Omental fat pad (tissue), 3 donors: ENCODE measurements at regions not wholly inside any gene's neighbourhood (a gene's known extent, or its start where the extent isn't known, plus 50 kb on each side); places are given as distances from the start of the nearest gene placed in this dataset.

Experiments
- ATAC-seq: fragments of 150-250 bp; one replicate; pipeline ENCODE4 v1.9.1; 2016; ENCODE audit warnings: mild to moderate bottlenecking, moderate library complexity; ENCODE audit not compliant: low FRiP score
- DNase-seq: peaks from one replicate; pipeline ENCODE4 v3.0.0-alpha.2; 2019; ENCODE audit warnings: low spot score
- CTCF ChIP-seq, 3 donors: fragments of 450-650 bp; IDR thresholded peaks; one replicate each; pipeline ENCODE4 v1.5.1; 2016 to 2017; ENCODE audit warnings: antibody characterized with exemption in 3 of 3, mild to moderate bottlenecking in 3 of 3, moderate library complexity in 2 of 3

DNA sequence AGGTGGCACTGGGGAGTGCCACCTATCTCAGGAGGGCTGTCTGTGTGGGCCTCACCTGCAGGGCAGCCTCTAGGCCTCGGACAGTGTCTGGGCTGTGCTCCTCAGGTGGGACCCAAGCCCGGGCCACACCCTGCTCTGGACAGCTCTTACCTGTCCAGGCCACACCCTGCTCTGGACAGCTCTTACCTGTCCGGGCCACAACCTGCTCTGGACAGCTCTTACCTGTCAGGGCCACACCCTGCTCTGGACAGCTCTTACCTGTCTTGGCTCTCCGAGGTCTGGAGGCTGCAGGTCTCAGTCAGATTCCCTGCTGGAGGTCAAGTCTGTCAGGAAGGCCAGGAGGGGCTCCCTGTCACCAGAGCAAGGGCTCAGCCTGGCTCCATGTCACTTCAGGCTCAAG, 80.6 kb downstream of the LINGO1 start:
- DNase-seq = no peak
- TF ChIP-seq CTCF (IDR thresholded peaks at IDR 0.05) = no peak

GRCh38 chr15:77550301-77551251, 82.1 kb downstream of the LINGO1 start:
- DNase-seq (no peak), ATAC-seq (no peak)
- no peak for TF ChIP-seq CTCF (IDR thresholded peaks at IDR 0.05)

More for the DNA sequence above, 80.6 kb downstream of the LINGO1 start:
- no peak for ATAC-seq

DNA sequence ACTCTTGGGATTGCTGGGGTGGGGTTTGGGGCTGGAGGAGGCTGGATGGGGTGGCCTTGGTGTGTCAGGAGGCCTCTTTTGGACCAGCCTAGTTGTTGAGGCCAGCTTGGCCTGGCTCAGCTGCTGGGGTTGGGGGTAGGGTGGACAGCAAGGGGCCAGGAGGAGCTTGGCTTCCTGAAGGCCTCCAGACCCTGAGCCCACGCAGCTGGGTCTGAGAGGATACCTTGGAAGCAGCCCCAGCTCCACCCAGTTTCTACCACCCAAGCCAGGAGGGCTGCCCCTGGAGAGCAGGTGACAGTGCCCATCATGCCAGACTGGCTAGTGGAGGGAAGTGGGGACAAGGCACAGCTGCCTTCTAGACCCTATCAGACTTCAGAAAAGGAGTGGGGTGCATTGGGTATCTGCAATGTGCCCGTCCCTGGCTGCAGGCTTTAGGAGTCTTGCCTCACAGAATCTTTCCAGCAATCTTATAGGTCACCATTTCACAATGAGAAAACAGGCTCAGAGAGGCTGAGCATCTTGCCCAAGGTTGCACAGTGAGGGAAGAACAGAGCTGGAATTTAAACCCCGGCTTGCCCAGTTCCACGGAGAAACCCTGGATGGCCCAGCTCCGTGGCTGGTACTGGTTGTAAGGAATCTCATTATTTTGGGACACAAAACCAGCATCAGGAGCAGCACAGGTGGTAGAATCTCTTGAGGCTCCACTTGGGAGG, 83.0 kb downstream of the LINGO1 start:
- TF ChIP-seq CTCF (IDR thresholded peaks at IDR 0.05) = no peak
- ATAC-seq (no peak), DNase-seq (no peak)

DNA sequence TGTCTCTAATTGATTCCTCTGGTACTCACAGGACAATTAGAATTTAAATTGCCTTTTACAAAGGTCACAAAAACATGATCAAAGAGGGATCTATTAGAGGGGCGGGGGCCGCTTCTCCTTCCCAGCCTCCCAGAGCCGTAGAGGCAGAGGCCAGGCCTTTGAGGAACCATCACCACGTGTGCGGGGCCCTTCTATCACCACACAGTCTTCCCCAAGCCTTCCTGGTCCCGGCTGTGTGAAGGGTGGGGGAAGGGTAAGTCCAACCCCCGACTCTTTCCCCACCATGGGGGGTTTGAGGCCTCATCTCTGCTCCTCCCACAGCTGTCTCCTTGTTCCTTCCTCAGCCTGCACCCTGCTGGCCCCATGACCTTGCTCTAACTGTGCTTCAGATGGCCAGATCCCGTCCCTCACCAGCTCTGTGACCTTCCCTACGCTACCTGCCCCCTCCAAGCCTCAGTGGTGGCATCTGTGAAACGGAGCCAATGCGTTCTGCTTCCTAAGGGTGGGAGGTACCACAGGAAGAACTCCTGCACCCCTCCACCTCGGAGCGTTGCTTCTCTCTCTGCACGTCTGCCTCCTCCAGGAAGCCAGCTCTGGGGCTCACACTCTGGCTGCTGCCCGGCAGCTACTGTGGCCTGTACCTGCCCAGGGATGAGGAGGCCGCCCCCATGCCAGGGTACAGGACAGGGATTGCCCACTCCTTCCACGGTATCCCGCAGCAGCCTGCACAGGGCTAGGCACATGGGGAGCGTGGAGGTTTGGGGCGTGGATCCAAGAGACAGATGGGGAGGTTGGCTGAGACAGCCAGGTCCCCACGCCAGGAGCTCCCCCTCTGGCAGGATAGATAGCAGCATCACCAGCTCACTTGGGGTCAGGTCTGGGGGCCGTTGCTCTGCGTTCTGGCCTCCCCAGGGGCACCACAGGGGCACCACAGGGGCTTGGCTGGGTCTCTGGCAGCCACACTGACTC, 83.8 kb downstream of the LINGO1 start:
- DNase-seq = no peak
- TF ChIP-seq CTCF (IDR thresholded peaks at IDR 0.05) = no peak
- no peak for ATAC-seq

- ATAC-seq = no peak
- TF ChIP-seq CTCF (IDR thresholded peaks at IDR 0.05) = no peak
- DNase-seq = no peak
Observed at GRCh38 chr15:77547801-77548588, 84.7 kb downstream of the LINGO1 start.

- TF ChIP-seq CTCF (IDR thresholded peaks at IDR 0.05) = no peak
- no peak for ATAC-seq
- no peak for DNase-seq
Observed at GRCh38 chr15:77546870-77547269, 85.8 kb downstream of the LINGO1 start.
